ENCODE measurements at regions not wholly inside any gene's neighbourhood (a gene's known extent, or its start where the extent isn't known, plus 50 kb on each side); places are given as distances from the start of the nearest gene placed in this dataset.

DNA sequence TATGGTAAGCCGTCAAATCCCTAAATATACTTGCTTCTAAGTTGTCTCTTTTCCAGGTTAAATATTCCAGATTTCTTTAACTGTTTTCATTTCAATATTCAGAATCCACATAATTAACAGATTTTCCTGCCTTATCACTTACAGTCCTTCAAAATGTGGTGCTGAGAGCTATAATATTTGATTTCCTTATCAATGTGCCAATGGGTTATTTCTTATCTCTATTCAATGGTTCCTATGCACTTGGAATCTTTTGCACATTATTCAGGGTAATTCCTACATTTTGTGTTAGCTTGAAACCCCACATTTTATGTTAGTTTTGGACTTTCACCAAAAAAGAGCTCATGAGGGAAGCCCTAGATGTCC lies 173.5 kb downstream of the ZFP36L2 start:
- no peak for TF ChIP-seq EZH2phosphoT487 (IDR thresholded peaks at IDR 0.05; ENCODE audit: borderline replicate concordance, low read depth, low read length)
- POLR2A ChIA-PET = interaction anchor here (0.8 kb wide), 1 partner anchor 38 kb away, joined by 3 read pairs; no protein-coding TSS in a partner anchor
- H4K20me1 ChIP-seq (ENCODE audit: insufficient read depth, low read length) = no peaks in the 10 kb centered on the region

DNA sequence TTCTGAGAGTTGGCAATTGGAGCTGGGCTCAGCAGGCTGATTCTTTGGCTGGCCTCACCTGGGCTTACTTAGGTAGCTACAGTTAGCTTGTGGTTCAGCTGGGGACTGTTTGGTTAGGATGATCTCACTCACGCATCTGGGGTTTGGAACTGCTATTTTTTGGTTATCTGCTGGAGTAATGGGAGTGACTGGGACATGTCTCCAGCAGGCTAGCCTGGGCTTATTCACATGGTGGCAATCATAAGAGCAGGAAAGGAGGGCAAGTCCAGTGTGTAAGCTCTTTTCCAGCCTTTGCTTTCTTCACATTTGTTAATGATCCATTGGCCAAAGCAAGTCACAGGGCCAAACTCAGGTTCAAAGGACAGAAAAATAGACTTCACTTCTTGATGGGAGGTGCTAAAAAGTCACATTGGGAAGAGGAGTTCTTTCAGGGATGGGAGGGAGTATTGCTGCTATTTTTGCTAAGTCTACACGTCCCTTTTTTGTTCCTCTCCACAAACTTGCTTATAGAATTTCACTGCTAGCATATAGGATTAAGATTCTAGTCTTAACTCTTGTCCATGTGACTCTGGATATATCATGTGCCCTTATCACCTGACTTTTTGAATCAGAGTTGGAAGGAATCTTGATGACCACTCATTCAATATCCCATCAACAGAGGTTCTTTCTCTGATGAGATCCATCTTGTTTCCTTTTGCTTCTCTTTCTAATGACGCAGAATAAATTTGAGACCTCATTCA lies 174.0 kb downstream of the ZFP36L2 start:
- ChIA-PET POLR2A (interaction anchor here (0.8 kb wide), 1 partner anchor 39 kb away, joined by 3 read pairs; no protein-coding TSS in a partner anchor), CTCF (ENCODE audit: unreplicated experiment) (interaction anchor here (0.5 kb wide), 1 partner anchor 15 kb away, joined by 10 read pairs; no protein-coding TSS in a partner anchor)
- H3K27ac ChIP-seq (ENCODE audit: low read depth, low read length, poor library complexity, severe bottlenecking) = no peak overlapping the region
- H3K4me1 ChIP-seq (ENCODE audit: insufficient read depth, low read length, poor library complexity, severe bottlenecking) = no peaks in the 10 kb centered on the region
- DNase-seq (ENCODE audit: low spot score) = no peak
- intact Hi-C loops (cut with micrococcal nuclease; ENCODE audit: unreplicated experiment) = no loop called here
- no peak overlapping the region for H2AFZ ChIP-seq (ENCODE audit: low read length)
- no peaks in the 10 kb centered on the region for H3K79me2 ChIP-seq (ENCODE audit: insufficient read depth, low read depth, low read length)
- H3K36me3 ChIP-seq (ENCODE audit: insufficient read depth, low read length) = no peaks in the 10 kb centered on the region
- H3K4me3 ChIP-seq (ENCODE audit: low read depth, low read length, poor library complexity, severe bottlenecking) = no peak overlapping the region
- H3K9me3 ChIP-seq (ENCODE audit: low read length) = no peaks in the 10 kb centered on the region
- H3K4me2 ChIP-seq (ENCODE audit: low read length) = no peak overlapping the region
- H4K20me1 ChIP-seq (ENCODE audit: insufficient read depth, low read length) = no peaks in the 10 kb centered on the region
- TF ChIP-seq EZH2phosphoT487 (IDR thresholded peaks at IDR 0.05; ENCODE audit: borderline replicate concordance, low read depth, low read length) = no peak
- TF ChIP-seq, protein P1, sequence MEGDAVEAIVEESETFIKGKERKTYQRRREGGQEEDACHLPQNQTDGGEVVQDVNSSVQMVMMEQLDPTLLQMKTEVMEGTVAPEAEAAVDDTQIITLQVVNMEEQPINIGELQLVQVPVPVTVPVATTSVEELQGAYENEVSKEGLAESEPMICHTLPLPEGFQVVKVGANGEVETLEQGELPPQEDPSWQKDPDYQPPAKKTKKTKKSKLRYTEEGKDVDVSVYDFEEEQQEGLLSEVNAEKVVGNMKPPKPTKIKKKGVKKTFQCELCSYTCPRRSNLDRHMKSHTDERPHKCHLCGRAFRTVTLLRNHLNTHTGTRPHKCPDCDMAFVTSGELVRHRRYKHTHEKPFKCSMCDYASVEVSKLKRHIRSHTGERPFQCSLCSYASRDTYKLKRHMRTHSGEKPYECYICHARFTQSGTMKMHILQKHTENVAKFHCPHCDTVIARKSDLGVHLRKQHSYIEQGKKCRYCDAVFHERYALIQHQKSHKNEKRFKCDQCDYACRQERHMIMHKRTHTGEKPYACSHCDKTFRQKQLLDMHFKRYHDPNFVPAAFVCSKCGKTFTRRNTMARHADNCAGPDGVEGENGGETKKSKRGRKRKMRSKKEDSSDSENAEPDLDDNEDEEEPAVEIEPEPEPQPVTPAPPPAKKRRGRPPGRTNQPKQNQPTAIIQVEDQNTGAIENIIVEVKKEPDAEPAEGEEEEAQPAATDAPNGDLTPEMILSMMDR (conservative IDR thresholded peaks at IDR 0.05; ENCODE audit: low read length) = no peak
- no TSS peak for BruUV-seq (replicated peaks)
- no peaks in the 10 kb centered on the region for H3K9me2 ChIP-seq (ENCODE audit: insufficient read depth, low read length)

More for the DNA sequence above, 173.5 kb downstream of the ZFP36L2 start:
- no peak for DNase-seq (ENCODE audit: low spot score)
- intact Hi-C loops (cut with micrococcal nuclease; ENCODE audit: unreplicated experiment) = no loop called here
- H3K9me2 ChIP-seq (ENCODE audit: insufficient read depth, low read length) = no peaks in the 10 kb centered on the region
- H3K4me3 ChIP-seq (ENCODE audit: low read depth, low read length, poor library complexity, severe bottlenecking) = no peak overlapping the region
- H2AFZ ChIP-seq (ENCODE audit: low read length) = no peak overlapping the region
- no peaks in the 10 kb centered on the region for H3K4me1 ChIP-seq (ENCODE audit: insufficient read depth, low read length, poor library complexity, severe bottlenecking)
- no peak overlapping the region for H3K4me2 ChIP-seq (ENCODE audit: low read length)
- H3K36me3 ChIP-seq (ENCODE audit: insufficient read depth, low read length) = no peaks in the 10 kb centered on the region
- no peak overlapping the region for H3K27ac ChIP-seq (ENCODE audit: low read depth, low read length, poor library complexity, severe bottlenecking)
- no peaks in the 10 kb centered on the region for H3K79me2 ChIP-seq (ENCODE audit: insufficient read depth, low read depth, low read length)
- no peaks in the 10 kb centered on the region for H3K9me3 ChIP-seq (ENCODE audit: low read length)
- CTCF ChIA-PET (ENCODE audit: unreplicated experiment) = no interaction called here
- no TSS peak for BruUV-seq (replicated peaks)

DNA sequence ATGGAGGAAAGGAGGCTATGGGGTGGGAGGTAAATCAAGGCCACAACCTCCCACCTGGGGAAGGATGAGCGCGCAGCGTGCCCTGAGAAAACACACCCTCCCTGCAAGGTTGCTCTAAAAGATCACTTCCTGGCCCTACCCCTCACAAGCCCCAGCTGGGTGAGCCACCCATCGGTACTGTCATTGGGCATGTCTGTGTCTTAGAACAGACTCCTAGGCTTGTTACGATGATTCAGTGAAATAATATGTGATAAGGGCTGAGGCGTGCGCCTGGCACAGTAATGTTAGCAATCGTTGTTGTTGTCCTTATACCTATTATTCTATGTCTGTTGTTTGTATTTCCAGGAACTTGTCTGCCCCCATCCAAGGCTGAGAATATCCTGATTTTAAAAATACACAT lies 175.1 kb downstream of the ZFP36L2 start:
- POLR2A ChIA-PET = interaction anchor here (0.6 kb wide), 1 partner anchor 196 kb away, joined by 6 read pairs; no protein-coding TSS in a partner anchor
- H3K4me2 ChIP-seq (ENCODE audit: low read length) = no peak overlapping the region
- no peak for DNase-seq (ENCODE audit: low spot score)

More for the DNA sequence above, 175.1 kb downstream of the ZFP36L2 start:
- Histone ChIP-seq H3K4me1 (ENCODE audit: insufficient read depth, low read length, poor library complexity, severe bottlenecking) (no peaks in the 10 kb centered on the region), H3K27ac (ENCODE audit: low read depth, low read length, poor library complexity, severe bottlenecking) (no peak overlapping the region), H3K79me2 (ENCODE audit: insufficient read depth, low read depth, low read length) (no peaks in the 10 kb centered on the region), H2AFZ (ENCODE audit: low read length) (no peak overlapping the region), H3K36me3 (ENCODE audit: insufficient read depth, low read length) (no peaks in the 10 kb centered on the region), H3K9me2 (ENCODE audit: insufficient read depth, low read length) (no peaks in the 10 kb centered on the region), H4K20me1 (ENCODE audit: insufficient read depth, low read length) (no peaks in the 10 kb centered on the region), H3K4me3 (ENCODE audit: low read depth, low read length, poor library complexity, severe bottlenecking) (no peak overlapping the region), H3K9me3 (ENCODE audit: low read length) (no peaks in the 10 kb centered on the region)
- CTCF ChIA-PET (ENCODE audit: unreplicated experiment) = no interaction called here
- TF ChIP-seq EZH2phosphoT487 (IDR thresholded peaks at IDR 0.05; ENCODE audit: borderline replicate concordance, low read depth, low read length) = no peak
- TF ChIP-seq, protein P1 (conservative IDR thresholded peaks at IDR 0.05; ENCODE audit: low read length) = no peak
- no TSS peak for BruUV-seq (replicated peaks)
- intact Hi-C loops (cut with micrococcal nuclease; ENCODE audit: unreplicated experiment) = no loop called here

Measured in OCI-LY7 (cell line).